ENCODE measurements at regions not wholly inside any gene's neighbourhood (a gene's known extent, or its start where the extent isn't known, plus 50 kb on each side); places are given as distances from the start of the nearest gene placed in this dataset.

- TF ChIP-seq, protein P1, sequence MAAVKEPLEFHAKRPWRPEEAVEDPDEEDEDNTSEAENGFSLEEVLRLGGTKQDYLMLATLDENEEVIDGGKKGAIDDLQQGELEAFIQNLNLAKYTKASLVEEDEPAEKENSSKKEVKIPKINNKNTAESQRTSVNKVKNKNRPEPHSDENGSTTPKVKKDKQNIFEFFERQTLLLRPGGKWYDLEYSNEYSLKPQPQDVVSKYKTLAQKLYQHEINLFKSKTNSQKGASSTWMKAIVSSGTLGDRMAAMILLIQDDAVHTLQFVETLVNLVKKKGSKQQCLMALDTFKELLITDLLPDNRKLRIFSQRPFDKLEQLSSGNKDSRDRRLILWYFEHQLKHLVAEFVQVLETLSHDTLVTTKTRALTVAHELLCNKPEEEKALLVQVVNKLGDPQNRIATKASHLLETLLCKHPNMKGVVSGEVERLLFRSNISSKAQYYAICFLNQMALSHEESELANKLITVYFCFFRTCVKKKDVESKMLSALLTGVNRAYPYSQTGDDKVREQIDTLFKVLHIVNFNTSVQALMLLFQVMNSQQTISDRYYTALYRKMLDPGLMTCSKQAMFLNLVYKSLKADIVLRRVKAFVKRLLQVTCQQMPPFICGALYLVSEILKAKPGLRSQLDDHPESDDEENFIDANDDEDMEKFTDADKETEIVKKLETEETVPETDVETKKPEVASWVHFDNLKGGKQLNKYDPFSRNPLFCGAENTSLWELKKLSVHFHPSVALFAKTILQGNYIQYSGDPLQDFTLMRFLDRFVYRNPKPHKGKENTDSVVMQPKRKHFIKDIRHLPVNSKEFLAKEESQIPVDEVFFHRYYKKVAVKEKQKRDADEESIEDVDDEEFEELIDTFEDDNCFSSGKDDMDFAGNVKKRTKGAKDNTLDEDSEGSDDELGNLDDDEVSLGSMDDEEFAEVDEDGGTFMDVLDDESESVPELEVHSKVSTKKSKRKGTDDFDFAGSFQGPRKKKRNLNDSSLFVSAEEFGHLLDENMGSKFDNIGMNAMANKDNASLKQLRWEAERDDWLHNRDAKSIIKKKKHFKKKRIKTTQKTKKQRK (IDR thresholded peaks at IDR 0.05; ENCODE audit: low read depth, low read length) = no peak
These were observed 64.7 kb upstream of the HIVEP3 start (continued) for GRCh38 chr1:41983451-41983850.

GRCh38 chr1:41981796-41982195 lies 63.1 kb upstream of the HIVEP3 start:
- no TSS peak for BruUV-seq (replicated peaks)
- H3K4me3 ChIP-seq = no peak overlapping the region
- in situ Hi-C loops (cut with MboI) (no loop called here), intact Hi-C loops (cut with micrococcal nuclease; ENCODE audit: unreplicated experiment) (no loop called here)
- H2AFZ ChIP-seq (ENCODE audit: control insufficient read depth, low read depth, low read length) = no peak overlapping the region
- no peak overlapping the region for H3K9ac ChIP-seq (ENCODE audit: control insufficient read depth, insufficient read depth, low read length)
- no peaks in the 10 kb centered on the region for H4K20me1 ChIP-seq (ENCODE audit: control insufficient read depth, insufficient read depth)
- ChIA-PET POLR2A (no interaction called here), SMC1A (ENCODE audit: uncharacterized antibody, unreplicated experiment) (interaction anchor here (1.1 to 1.6 kb wide), 3 partner anchors 11 to 25 kb away, joined by 3 to 11 read pairs (median 3); no protein-coding TSS in a partner anchor), CTCF (no interaction called here), RAD21 (ENCODE audit: unreplicated experiment) (no interaction called here)
- no peak for TF ChIP-seq NFYA (IDR thresholded peaks at IDR 0.05; ENCODE audit: borderline replicate concordance, low read depth, low read length)
- TF ChIP-seq PRDM15 (CRISPR knock-in tag; IDR thresholded peaks at IDR 0.05) = no peak
- no peak for TF ChIP-seq BCL3 (IDR thresholded peaks at IDR 0.05; ENCODE audit: borderline replicate concordance, insufficient read depth, low read depth, low read length, poor library complexity, severe bottlenecking)
- H3K36me3 ChIP-seq (ENCODE audit: control insufficient read depth in 2 of 2, insufficient read depth in 2 of 2, low read length in 1 of 2) = no peaks in the 10 kb centered on the region
- no peak for DNase-seq (ENCODE audit: low read depth, low spot score)
- H3K79me2 ChIP-seq (ENCODE audit: control insufficient read depth, insufficient read depth, low read length) = no peaks in the 10 kb centered on the region
- ATAC-seq = no peak
- no peak overlapping the region for H3K4me2 ChIP-seq (ENCODE audit: control insufficient read depth, insufficient read depth)
- 45% methylated on average over 3 of the region's 3 CpGs for WGBS (ENCODE audit: insufficient coverage, insufficient replicate concordance, low lambda C conversion rate, missing lambda C conversion rate)
- no peaks in the 10 kb centered on the region for H3K9me3 ChIP-seq (replicated peaks; ENCODE audit: control insufficient read depth, insufficient read depth, low read length)
- H3K4me1 ChIP-seq (ENCODE audit: control insufficient read depth, insufficient read depth, low read length) = peaks cover 9% of the 10 kb centered on the region
- FAIRE-seq = no peak
- H3K27me3 ChIP-seq (replicated peaks in 1 of 2; ENCODE audit: control insufficient read depth in 2 of 2, insufficient read depth in 2 of 2, low read length in 1 of 2) = no peaks in the 10 kb centered on the region
- H3K27ac ChIP-seq (ENCODE audit: control insufficient read depth, insufficient read depth) = no peak overlapping the region

Data from GM12878 (cell line).